ENCODE measurements at regions not wholly inside any gene's neighbourhood (a gene's known extent, or its start where the extent isn't known, plus 50 kb on each side); places are given as distances from the start of the nearest gene placed in this dataset.

DNA sequence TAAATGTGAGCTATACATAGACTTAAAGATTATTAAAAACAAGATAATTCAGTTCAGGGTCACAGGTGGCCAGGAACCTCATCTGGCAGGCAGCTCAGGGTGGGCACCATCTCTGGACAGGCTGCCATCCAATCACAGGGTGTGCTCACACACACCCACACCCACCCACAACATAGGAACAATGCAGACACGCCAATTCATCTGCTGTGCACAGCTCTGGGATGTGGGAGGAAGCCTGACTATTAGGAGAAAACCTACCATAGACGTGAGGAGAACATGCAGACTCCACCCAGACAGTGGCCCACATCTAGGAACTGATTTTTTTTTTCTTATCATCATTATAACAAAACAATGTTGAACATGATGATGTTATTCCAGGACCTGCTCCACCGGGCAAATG, 286.7 kb downstream of the PRL start:
- no peaks in the 10 kb centered on the region for H3K36me3 ChIP-seq (ENCODE audit: control insufficient read depth, insufficient read depth, low read length)
- no peak for DNase-seq (ENCODE audit: low read depth)
- H3K4me3 ChIP-seq (ENCODE audit: low read depth, low read length) = no peak overlapping the region
- no peaks in the 10 kb centered on the region for H3K27me3 ChIP-seq (ENCODE audit: control insufficient read depth, insufficient read depth, low read length)
- TF ChIP-seq, protein P1, sequence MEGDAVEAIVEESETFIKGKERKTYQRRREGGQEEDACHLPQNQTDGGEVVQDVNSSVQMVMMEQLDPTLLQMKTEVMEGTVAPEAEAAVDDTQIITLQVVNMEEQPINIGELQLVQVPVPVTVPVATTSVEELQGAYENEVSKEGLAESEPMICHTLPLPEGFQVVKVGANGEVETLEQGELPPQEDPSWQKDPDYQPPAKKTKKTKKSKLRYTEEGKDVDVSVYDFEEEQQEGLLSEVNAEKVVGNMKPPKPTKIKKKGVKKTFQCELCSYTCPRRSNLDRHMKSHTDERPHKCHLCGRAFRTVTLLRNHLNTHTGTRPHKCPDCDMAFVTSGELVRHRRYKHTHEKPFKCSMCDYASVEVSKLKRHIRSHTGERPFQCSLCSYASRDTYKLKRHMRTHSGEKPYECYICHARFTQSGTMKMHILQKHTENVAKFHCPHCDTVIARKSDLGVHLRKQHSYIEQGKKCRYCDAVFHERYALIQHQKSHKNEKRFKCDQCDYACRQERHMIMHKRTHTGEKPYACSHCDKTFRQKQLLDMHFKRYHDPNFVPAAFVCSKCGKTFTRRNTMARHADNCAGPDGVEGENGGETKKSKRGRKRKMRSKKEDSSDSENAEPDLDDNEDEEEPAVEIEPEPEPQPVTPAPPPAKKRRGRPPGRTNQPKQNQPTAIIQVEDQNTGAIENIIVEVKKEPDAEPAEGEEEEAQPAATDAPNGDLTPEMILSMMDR (IDR thresholded peaks at IDR 0.05; ENCODE audit: insufficient read depth, low read length, poor library complexity, severe bottlenecking) = no peak

GRCh38 chr6:22015216-22015615, 281.6 kb downstream of the PRL start:
- no peaks in the 10 kb centered on the region for H3K27me3 ChIP-seq (ENCODE audit: control insufficient read depth, insufficient read depth, low read length)
- TF ChIP-seq, protein P1 (IDR thresholded peaks at IDR 0.05; ENCODE audit: insufficient read depth, low read length, poor library complexity, severe bottlenecking) = no peak
- no peak for DNase-seq (ENCODE audit: low read depth)
- H3K4me3 ChIP-seq (ENCODE audit: low read depth, low read length) = no peak overlapping the region
- no peaks in the 10 kb centered on the region for H3K36me3 ChIP-seq (ENCODE audit: control insufficient read depth, insufficient read depth, low read length)

- Histone ChIP-seq H3K27me3 (ENCODE audit: control insufficient read depth, insufficient read depth, low read length) (no peaks in the 10 kb centered on the region), H3K36me3 (ENCODE audit: control insufficient read depth, insufficient read depth, low read length) (no peaks in the 10 kb centered on the region), H3K4me3 (ENCODE audit: low read depth, low read length) (no peak overlapping the region)
- TF ChIP-seq, protein P1 (IDR thresholded peaks at IDR 0.05; ENCODE audit: insufficient read depth, low read length, poor library complexity, severe bottlenecking) = no peak
- DNase-seq (ENCODE audit: low read depth) = no peak
Observed at GRCh38 chr6:22015944-22016343, 280.9 kb downstream of the PRL start.

DNA sequence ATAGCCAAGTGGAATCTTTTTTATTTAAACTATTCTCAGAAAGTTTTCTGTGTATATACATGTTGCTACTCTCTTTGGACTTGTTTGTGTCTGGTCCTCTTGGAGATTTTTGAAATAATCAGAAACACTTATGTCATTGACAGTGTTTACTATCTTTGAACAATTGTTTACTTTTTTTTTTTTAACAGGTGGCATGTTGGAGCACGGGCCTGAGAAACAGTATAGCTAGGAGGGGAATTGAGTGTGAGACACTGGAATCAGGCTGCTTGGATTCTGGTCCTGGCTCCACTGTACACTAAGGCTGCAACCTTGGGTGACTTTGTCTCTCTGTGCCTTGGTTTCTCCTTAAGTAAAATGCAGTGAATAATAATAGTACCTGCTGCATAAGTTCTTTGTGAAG, 279.6 kb downstream of the PRL start:
- no peaks in the 10 kb centered on the region for H3K36me3 ChIP-seq (ENCODE audit: control insufficient read depth, insufficient read depth, low read length)
- no peaks in the 10 kb centered on the region for H3K27me3 ChIP-seq (ENCODE audit: control insufficient read depth, insufficient read depth, low read length)
- no peak for DNase-seq (ENCODE audit: low read depth)
- no peak overlapping the region for H3K4me3 ChIP-seq (ENCODE audit: low read depth, low read length)
- TF ChIP-seq, protein P1 (IDR thresholded peaks at IDR 0.05; ENCODE audit: insufficient read depth, low read length, poor library complexity, severe bottlenecking) = no peak

- Histone ChIP-seq H3K36me3 (ENCODE audit: control insufficient read depth, insufficient read depth, low read length) (no peaks in the 10 kb centered on the region), H3K4me3 (ENCODE audit: low read depth, low read length) (no peak overlapping the region), H3K27me3 (ENCODE audit: control insufficient read depth, insufficient read depth, low read length) (no peaks in the 10 kb centered on the region)
- TF ChIP-seq, protein P1 (IDR thresholded peaks at IDR 0.05; ENCODE audit: insufficient read depth, low read length, poor library complexity, severe bottlenecking) = no peak
- no peak for DNase-seq (ENCODE audit: low read depth)
Observed at GRCh38 chr6:22017766-22018165, 279.1 kb downstream of the PRL start.

GRCh38 chr6:22019857-22020256, 277.0 kb downstream of the PRL start:
- Histone ChIP-seq H3K27me3 (ENCODE audit: control insufficient read depth, insufficient read depth, low read length) (no peaks in the 10 kb centered on the region), H3K36me3 (ENCODE audit: control insufficient read depth, insufficient read depth, low read length) (no peaks in the 10 kb centered on the region), H3K4me3 (ENCODE audit: low read depth, low read length) (no peak overlapping the region)
- DNase-seq (ENCODE audit: low read depth) = no peak
- TF ChIP-seq, protein P1 (IDR thresholded peaks at IDR 0.05; ENCODE audit: insufficient read depth, low read length, poor library complexity, severe bottlenecking) = no peak
